CD14-positive monocyte (primary cell): ENCODE measurements at regions not wholly inside any gene's neighbourhood (a gene's known extent, or its start where the extent isn't known, plus 50 kb on each side); places are given as distances from the start of the nearest gene placed in this dataset.

Source experiments
- DNase-seq, 3 donors: peaks; one replicate each; pipeline ENCODE4 v3.0.0-alpha.2; 2011 to 2022
- H2AFZ ChIP-seq: 2 replicates; pipeline ENCODE4 v1.6.0; 2012; ENCODE audit warnings: mild to moderate bottlenecking, low read depth, low read length, inconsistent platforms; ENCODE audit not compliant: insufficient read depth, poor library complexity, severe bottlenecking
- H3K27ac ChIP-seq, 2 donors: 1 replicate in 1 of 2; 2 replicates in 1 of 2; pipeline ENCODE4 v1.5.1; 2012 to 2013; ENCODE audit warnings: low read length in 2 of 2, control low read depth in 1 of 2, inconsistent platforms in 1 of 2, low read depth in 1 of 2, mild to moderate bottlenecking in 1 of 2
- H3K27me3 ChIP-seq, 2 donors: one replicate each; pipeline versions ENCODE4 v1.6.0 to v1.6.1; 2011 to 2013; ENCODE audit warnings: low read length in 2 of 2; ENCODE audit not compliant: control insufficient read depth in 2 of 2, insufficient read depth in 2 of 2
- H3K36me3 ChIP-seq, 2 donors: replicated peaks in 1 of 2; 1 replicate in 1 of 2; 2 replicates in 1 of 2; pipeline versions ENCODE4 v1.5.1 to v1.6.1; 2012 to 2013; ENCODE audit warnings: low read length in 2 of 2, control low read depth in 1 of 2, inconsistent platforms in 1 of 2, mild to moderate bottlenecking in 1 of 2; ENCODE audit not compliant: insufficient read depth in 2 of 2, control insufficient read depth in 1 of 2
- H3K4me1 ChIP-seq, 2 donors: 1 replicate in 1 of 2; 2 replicates in 1 of 2; pipeline versions ENCODE4 v1.5.1 to v1.6.1; 2012 to 2013; ENCODE audit warnings: low read length in 2 of 2, control low read depth in 1 of 2, inconsistent platforms in 1 of 2, mild to moderate bottlenecking in 1 of 2, moderate library complexity in 1 of 2; ENCODE audit not compliant: insufficient read depth in 2 of 2, control insufficient read depth in 1 of 2
- H3K4me2 ChIP-seq: replicated peaks from 2 replicates; pipeline ENCODE3; 2012; ENCODE audit warnings: low read length, moderate library complexity, mild to moderate bottlenecking; ENCODE audit not compliant: poor library complexity, severe bottlenecking; ENCODE audit errors: extremely low read depth
- H3K4me3 ChIP-seq, 3 experiments: fragments of 200-600 bp in 1 of 3; sonication (generic) in 1 of 3; replicated peaks in 1 of 3; 1 replicate in 2 of 3; 2 replicates in 1 of 3; pipeline ENCODE4 v1.5.1; 2011 to 2013; ENCODE audit warnings: low read length in 3 of 3, mild to moderate bottlenecking in 3 of 3, control low read depth in 2 of 3, low read depth in 2 of 3, inconsistent platforms in 1 of 3, moderate library complexity in 1 of 3
- H3K79me2 ChIP-seq: 2 replicates; pipeline ENCODE4 v1.6.0; 2012; ENCODE audit warnings: mild to moderate bottlenecking, control low read depth, inconsistent platforms, low read length, moderate library complexity; ENCODE audit not compliant: insufficient read depth
- H3K9ac ChIP-seq: 2 replicates; pipeline ENCODE4 v1.6.0; 2017; ENCODE audit warnings: low read length, mild to moderate bottlenecking; ENCODE audit not compliant: insufficient read depth, poor library complexity, severe bottlenecking
- H3K9me3 ChIP-seq, 2 donors: replicated peaks in 1 of 2; 1 replicate in 1 of 2; 2 replicates in 1 of 2; pipeline versions ENCODE4 v1.5.1 to v1.6.1; 2012 to 2013; ENCODE audit warnings: low read length in 2 of 2, control low read depth in 1 of 2; ENCODE audit not compliant: control insufficient read depth in 1 of 2, insufficient read depth in 1 of 2
- H4K20me1 ChIP-seq: 2 replicates; pipeline ENCODE4 v1.6.0; 2012; ENCODE audit warnings: mild to moderate bottlenecking, low read length, control low read depth, moderate library complexity; ENCODE audit not compliant: insufficient read depth
- H3K27ac Mint-ChIP-seq, 7 donors: one replicate each; pipeline ENCODE4 v1.8.0; 2020; ENCODE audit warnings: mild to moderate bottlenecking in 7 of 7, mixed read lengths in 7 of 7, moderate library complexity in 6 of 7, inconsistent platforms in 2 of 7
- H3K27me3 Mint-ChIP-seq, 3 donors: one replicate each; pipeline ENCODE4 v1.8.0; 2021 to 2022; ENCODE audit warnings: low read depth in 3 of 3, mild to moderate bottlenecking in 3 of 3, mixed read lengths in 3 of 3, moderate library complexity in 3 of 3, inconsistent platforms in 1 of 3
- H3K36me3 Mint-ChIP-seq, 2 donors: one replicate each; pipeline ENCODE4 v1.8.0; 2020; ENCODE audit warnings: mixed read lengths in 2 of 2, inconsistent platforms in 1 of 2, mild to moderate bottlenecking in 1 of 2
- H3K4me1 Mint-ChIP-seq: one replicate; pipeline ENCODE4 v1.8.0; 2020; ENCODE audit warnings: mild to moderate bottlenecking, mixed read lengths
- H3K4me3 Mint-ChIP-seq, 2 donors: one replicate each; pipeline ENCODE4 v1.8.0; 2020; ENCODE audit warnings: mild to moderate bottlenecking in 2 of 2, mixed read lengths in 2 of 2, moderate library complexity in 1 of 2
- H3K9me3 Mint-ChIP-seq, 7 donors: one replicate each; pipeline ENCODE4 v1.8.0; 2020 to 2022; ENCODE audit warnings: mixed read lengths in 7 of 7, mild to moderate bottlenecking in 6 of 7, moderate library complexity in 6 of 7, inconsistent platforms in 2 of 7
- WGBS: methylation state at CpG from one replicate; pipeline ENCODE4 v1.1.5; 2013; ENCODE audit warnings: missing lambda C conversion rate; ENCODE audit not compliant: insufficient coverage; 5-methylcytosine and 5-hydroxymethylcytosine counted together
- intact Hi-C, 2 donors: fragments of 100-400 bp; cut with micrococcal nuclease; formaldehyde crosslinking; loops; one replicate each; pipeline versions ENCODE4 v1.15.0 to v1.15.1; 2023
- TF ChIP-seq, protein P1 (sequence below): fragments of 200-600 bp; IDR thresholded peaks from one replicate; pipeline ENCODE4 v1.8.0; 2022; ENCODE audit warnings: antibody characterized with exemption, mild to moderate bottlenecking

- Histone ChIP-seq H3K27ac (no peak overlapping the region), H4K20me1 (no peaks in the 10 kb centered on the region), H3K4me1 (no peaks in the 10 kb centered on the region), H3K27me3 (no peaks in the 10 kb centered on the region), H3K9ac (no peak overlapping the region), H3K36me3 (no peaks in the 10 kb centered on the region), H3K79me2 (no peaks in the 10 kb centered on the region), H3K4me3 (no peak overlapping the region), H3K4me2 (no peak overlapping the region), H2AFZ (no peak overlapping the region), H3K9me3 (peaks cover 39 to 47% of the 10 kb centered on the region in 2 donors)
- Mint-ChIP-seq H3K9me3 (peaks cover 6 to 31% (median 12%) of the 10 kb centered on the region in 7 donors), H3K4me3 (no peak overlapping the region), H3K4me1 (no peaks in the 10 kb centered on the region), H3K27me3 (no peaks in the 10 kb centered on the region), H3K36me3 (no peaks in the 10 kb centered on the region), H3K27ac (no peak overlapping the region)
- 83% methylated on average over 2 of the region's 3 CpGs for WGBS
- TF ChIP-seq, protein P1, sequence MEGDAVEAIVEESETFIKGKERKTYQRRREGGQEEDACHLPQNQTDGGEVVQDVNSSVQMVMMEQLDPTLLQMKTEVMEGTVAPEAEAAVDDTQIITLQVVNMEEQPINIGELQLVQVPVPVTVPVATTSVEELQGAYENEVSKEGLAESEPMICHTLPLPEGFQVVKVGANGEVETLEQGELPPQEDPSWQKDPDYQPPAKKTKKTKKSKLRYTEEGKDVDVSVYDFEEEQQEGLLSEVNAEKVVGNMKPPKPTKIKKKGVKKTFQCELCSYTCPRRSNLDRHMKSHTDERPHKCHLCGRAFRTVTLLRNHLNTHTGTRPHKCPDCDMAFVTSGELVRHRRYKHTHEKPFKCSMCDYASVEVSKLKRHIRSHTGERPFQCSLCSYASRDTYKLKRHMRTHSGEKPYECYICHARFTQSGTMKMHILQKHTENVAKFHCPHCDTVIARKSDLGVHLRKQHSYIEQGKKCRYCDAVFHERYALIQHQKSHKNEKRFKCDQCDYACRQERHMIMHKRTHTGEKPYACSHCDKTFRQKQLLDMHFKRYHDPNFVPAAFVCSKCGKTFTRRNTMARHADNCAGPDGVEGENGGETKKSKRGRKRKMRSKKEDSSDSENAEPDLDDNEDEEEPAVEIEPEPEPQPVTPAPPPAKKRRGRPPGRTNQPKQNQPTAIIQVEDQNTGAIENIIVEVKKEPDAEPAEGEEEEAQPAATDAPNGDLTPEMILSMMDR = no peak
- intact Hi-C loops = no loop called here
- DNase-seq = no peak
Observed at GRCh38 chr16:35239561-35239960, 1780.1 kb downstream of the TP53TG3F start.

DNA sequence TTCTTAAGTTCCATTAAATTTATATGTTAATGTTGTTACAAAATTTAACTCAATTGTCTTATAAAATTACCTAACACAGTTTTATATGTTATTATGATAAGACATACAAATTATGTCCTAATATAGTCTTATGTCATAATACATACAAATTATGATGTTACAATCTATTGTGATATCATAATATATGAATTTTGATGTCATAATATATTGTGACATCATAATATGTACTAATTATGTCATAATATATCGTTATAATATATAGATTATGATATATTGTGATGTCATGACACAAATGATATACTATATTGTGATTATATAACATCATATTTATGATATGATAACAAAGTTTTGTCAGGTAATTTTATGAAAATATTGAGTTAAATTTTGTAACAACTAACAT lies 1789.6 kb downstream of the TP53TG3F start:
- intact Hi-C loops = no loop called here

More for the DNA sequence above, 1789.6 kb downstream of the TP53TG3F start:
- H3K27me3 Mint-ChIP-seq = no peaks in the 10 kb centered on the region
- no peak overlapping the region for H3K4me2 ChIP-seq
- peaks cover 28 to 54% of the 10 kb centered on the region in 2 donors for H3K9me3 ChIP-seq
- H3K4me1 Mint-ChIP-seq = no peaks in the 10 kb centered on the region
- H2AFZ ChIP-seq = no peak overlapping the region
- no peaks in the 10 kb centered on the region for H3K4me1 ChIP-seq
- no peak overlapping the region for H3K4me3 ChIP-seq
- H3K36me3 ChIP-seq = no peaks in the 10 kb centered on the region
- TF ChIP-seq, protein P1 = no peak
- no peak overlapping the region for H3K4me3 Mint-ChIP-seq
- no peak for DNase-seq
- no CpG with 5 or more reads among the region's 1 CpG for WGBS
- H3K36me3 Mint-ChIP-seq = no peaks in the 10 kb centered on the region
- no peaks in the 10 kb centered on the region for H3K27me3 ChIP-seq
- H3K27ac Mint-ChIP-seq = no peak overlapping the region
- H3K79me2 ChIP-seq = no peaks in the 10 kb centered on the region
- H3K27ac ChIP-seq = no peak overlapping the region
- H3K9ac ChIP-seq = no peak overlapping the region
- peaks cover 7 to 46% (median 22%) of the 10 kb centered on the region in 7 donors for H3K9me3 Mint-ChIP-seq
- no peaks in the 10 kb centered on the region for H4K20me1 ChIP-seq
